Left colon (tissue), 2 donors: ENCODE measurements at regions not wholly inside any gene's neighbourhood (a gene's known extent, or its start where the extent isn't known, plus 50 kb on each side); places are given as distances from the start of the nearest gene placed in this dataset.

Experiments
- ATAC-seq: fragments of 200-7000 bp; cut with Tn5 transposase; one replicate; pipeline ENCODE4 v1.9.1; 2020; ENCODE audit warnings: mild to moderate bottlenecking, moderate library complexity
- DNase-seq, 2 donors: peaks; one replicate each; pipeline ENCODE4 v3.0.0-alpha.2; 2020
- intact Hi-C, 2 donors: fragments of 100-400 bp; cut with DNase I in 1 of 2; cut with micrococcal nuclease in 1 of 2; formaldehyde crosslinking; loops; one replicate each; pipeline versions ENCODE4 v1.11.2 to v1.14.0; 2022; cut with DNase I, micrococcal nuclease
- donor health status: DM: no; HTN: no; CAD: no.
- donor health status: DM: yes; HTN: yes; CAD: no.

DNA sequence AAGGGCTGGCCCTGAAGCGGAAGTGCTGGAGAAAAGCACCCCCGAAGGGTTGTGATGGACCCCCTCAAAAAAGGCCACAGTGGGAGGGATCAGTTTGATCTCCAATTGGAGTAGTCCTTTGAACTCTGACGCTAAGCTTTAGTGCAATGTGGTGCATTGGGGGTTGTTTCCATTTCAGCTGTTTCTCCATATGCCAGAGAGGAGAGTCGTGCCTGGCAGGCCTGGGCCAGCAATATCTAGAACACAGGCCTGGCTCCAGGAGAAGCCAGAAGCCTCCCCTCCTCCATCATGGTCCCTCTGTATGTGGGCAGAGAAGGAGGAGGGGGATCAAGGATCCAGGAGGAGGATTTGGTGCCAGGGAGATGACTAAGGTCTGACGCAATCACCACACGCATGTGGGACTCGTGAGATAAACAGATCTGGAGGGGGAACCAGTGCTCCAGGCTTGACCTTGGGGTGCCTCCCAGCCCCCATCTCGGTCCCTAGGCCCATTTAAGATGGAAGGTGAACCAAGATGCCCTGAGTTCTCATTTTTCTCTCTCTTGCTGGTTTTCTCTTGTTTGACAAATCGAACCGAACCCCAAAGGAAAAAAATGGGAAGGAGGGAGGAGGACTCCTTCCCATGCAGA lies 517.4 kb upstream of the JARID2 start:
- DNase-seq (peak in 1 of 2 donors; percentile 38), ATAC-seq (no peak)
- intact Hi-C loops, result no loop called here

DNA sequence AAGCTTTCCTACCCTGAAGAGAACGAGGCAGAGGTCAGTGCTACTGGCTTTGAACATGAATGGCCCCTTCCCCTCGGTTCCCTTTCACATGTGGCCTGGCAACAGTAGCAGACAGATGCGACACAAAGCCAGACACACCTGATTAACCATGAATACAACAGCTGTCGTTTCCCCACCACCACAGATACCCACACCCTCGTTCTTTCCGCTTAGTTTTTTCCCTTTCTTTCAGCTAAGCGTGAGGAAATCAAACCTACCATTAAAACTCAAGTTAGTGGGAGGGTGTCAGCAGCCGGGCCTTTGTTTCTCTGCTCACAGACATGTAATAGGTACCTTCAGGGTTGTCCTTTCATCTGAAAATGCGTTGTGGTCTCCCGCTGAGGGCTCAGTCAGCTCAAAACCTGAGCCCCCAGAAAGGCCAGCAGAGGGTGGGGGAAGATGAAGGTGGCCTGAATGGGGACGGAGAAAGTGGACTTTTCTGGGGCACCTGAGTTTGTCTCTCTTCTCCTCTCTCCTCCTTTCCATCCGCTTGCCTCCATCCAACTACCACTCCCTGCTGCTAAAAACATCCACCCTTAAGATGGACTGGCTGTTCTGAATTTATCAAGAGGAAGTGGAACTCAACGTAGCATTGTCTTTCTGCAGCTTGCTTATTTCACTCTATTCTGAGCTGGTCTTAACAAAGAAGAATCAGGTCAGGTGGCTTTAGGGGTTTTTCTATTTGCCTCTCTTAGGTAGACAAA lies 516.6 kb upstream of the JARID2 start:
- DNase-seq (no peak), ATAC-seq (no peak)
- intact Hi-C loops, result no loop called here

GRCh38 chr6:14730654-14731053 lies 515.2 kb upstream of the JARID2 start:
- intact Hi-C loops, result no loop called here
- no peak for DNase-seq
- no peak for ATAC-seq

- ATAC-seq (no peak), DNase-seq (no peak)
- intact Hi-C loops, result no loop called here
Measured at GRCh38 chr6:14731611-14732010, 514.3 kb upstream of the JARID2 start.

- intact Hi-C loops, result no loop called here
- DNase-seq, result no peak
- no peak for ATAC-seq
Measured at GRCh38 chr6:14732226-14732843, 513.5 kb upstream of the JARID2 start.

DNA sequence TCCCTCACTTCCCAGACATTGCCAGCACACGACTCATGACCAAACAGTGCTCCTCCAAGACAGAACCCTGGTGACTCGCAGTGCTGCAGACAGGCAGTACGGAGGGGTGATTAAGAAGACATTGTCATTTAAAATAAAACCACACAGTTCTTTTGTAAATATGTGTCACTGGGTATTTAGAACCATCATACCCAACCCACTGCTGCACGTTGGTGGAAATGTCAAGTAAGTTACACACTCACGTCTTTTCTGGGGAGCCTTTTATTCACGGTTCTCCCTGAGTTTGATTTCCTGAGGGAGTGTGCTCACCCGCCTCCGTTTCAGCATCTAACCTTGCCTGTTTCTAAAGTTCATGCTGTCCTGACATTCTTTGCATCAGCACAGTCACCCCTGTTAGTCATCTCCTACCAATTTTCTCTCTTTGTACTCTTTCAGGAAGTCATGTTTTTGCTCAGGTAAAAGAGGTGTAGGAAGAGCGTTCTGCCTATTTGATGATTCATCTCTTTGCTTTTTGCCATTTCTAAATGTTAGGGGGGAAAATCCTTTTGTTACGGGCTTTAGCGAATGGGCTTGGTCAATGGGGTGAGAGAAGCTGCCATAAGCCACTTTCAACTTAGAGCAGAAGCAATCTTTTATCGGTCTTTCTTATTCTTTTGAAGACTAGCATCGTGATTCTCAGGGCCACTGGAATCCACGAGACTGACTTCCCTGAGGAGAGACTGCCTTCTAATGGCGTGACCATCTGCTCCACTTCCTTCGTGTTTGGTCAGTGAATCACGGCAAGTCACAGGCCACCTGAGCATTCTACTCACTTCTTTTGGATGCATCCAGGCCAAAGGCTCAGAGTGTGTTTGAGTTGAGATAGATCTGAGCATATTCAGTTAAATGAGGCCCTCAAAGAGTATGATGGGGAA lies 512.8 kb upstream of the JARID2 start:
- DNase-seq, result no peak
- intact Hi-C loops, result no loop called here
- no peak for ATAC-seq

- intact Hi-C loops, result no loop called here
- DNase-seq (no peak), ATAC-seq (no peak)
Measured at GRCh38 chr6:14734052-14734415, 511.8 kb upstream of the JARID2 start.

GRCh38 chr6:14734416-14735340 lies 511.2 kb upstream of the JARID2 start:
- ATAC-seq (no peak), DNase-seq (no peak)
- intact Hi-C loops, result no loop called here

GRCh38 chr6:14735956-14736486 lies 509.8 kb upstream of the JARID2 start:
- ATAC-seq (no peak), DNase-seq (no peak)
- intact Hi-C loops, result no loop called here

- ATAC-seq, result no peak
- intact Hi-C loops, result no loop called here
- no peak for DNase-seq
Measured at GRCh38 chr6:14736554-14736953, 509.3 kb upstream of the JARID2 start.

DNA sequence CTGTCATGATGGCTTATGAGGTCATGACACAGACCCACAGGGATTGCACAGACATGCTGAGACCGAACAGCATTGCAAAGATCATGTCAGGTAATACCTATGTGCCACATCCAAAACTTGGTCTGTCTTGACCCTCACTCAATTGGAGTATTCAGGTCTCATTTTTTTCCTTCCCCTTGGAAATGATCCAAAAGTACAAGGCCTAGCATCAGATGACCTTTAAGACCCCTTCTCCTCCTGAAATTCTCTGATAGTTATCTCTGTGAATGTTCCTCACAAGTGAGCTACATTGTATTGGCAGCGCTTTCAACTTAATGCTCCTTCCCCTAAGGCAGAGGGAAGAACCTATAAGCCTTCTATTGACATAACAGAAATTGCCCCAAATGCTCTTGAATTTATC lies 507.4 kb upstream of the JARID2 start:
- intact Hi-C loops, result no loop called here
- no peak for DNase-seq
- no peak for ATAC-seq

GRCh38 chr6:14738933-14739332 lies 506.9 kb upstream of the JARID2 start:
- intact Hi-C loops, result no loop called here
- DNase-seq (no peak), ATAC-seq (no peak)

DNA sequence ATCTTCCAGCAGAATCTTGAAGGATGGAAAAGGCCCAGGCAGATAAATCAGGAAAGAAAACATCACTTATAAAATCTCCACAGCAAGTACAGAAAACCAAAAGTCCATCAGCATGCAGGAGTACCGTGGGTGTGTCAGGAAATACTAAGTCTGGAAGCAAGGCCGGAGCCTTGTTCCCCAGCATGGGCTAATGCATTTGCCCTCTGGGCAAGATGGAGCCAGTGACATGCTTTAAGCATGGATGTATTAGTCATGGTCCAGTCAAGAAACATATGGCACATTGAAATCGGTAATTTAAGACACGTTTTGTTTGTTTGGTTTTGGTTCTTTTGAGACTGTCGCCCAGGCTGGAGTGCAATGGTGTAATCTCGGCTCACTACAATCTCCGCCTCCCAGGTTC lies 506.0 kb upstream of the JARID2 start:
- ATAC-seq (no peak), DNase-seq (no peak)
- intact Hi-C loops, result no loop called here

- ATAC-seq, result no peak
Measured at GRCh38 chr6:14742171-14742570, 503.7 kb upstream of the JARID2 start.

GRCh38 chr6:14742680-14743079 lies 503.2 kb upstream of the JARID2 start:
- intact Hi-C loops, result no loop called here
- ATAC-seq (no peak), DNase-seq (no peak)

More at GRCh38 chr6:14742171-14742570, 503.7 kb upstream of the JARID2 start:
- intact Hi-C loops, result no loop called here
- no peak for DNase-seq

DNA sequence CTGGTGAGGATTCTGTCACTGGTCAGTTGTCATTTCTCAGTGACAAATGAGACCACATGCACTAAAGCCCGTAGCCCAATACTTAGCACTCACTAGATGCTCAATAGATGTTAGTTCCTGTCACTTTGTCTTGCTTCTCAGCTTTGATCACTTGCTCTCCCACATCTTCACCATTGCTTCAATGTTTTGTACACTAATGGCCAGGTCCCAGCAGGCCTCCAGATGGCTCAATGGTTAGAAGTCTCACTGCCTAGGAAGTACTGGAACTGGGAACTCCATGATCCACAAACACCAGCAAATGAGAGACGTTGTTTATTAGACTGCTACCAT lies 502.8 kb upstream of the JARID2 start:
- intact Hi-C loops, result no loop called here
- ATAC-seq, result no peak
- no peak for DNase-seq

- intact Hi-C loops, result no loop called here
- ATAC-seq (peak; percentile 62), DNase-seq (no peak)
Measured at GRCh38 chr6:14743474-14744211, 502.2 kb upstream of the JARID2 start.

GRCh38 chr6:14744212-14744556 lies 501.7 kb upstream of the JARID2 start:
- DNase-seq (no peak), ATAC-seq (no peak)
- intact Hi-C loops, result no loop called here
